ENCODE measurements at regions not wholly inside any gene's neighbourhood (a gene's known extent, or its start where the extent isn't known, plus 50 kb on each side); places are given as distances from the start of the nearest gene placed in this dataset.
"Not testable (repeated sequence)": the region's sequence is repeated elsewhere in the genome, so short reads cannot be mapped to it uniquely, and the experiment has no call there.

GRCh38 chr17:52606098-52606497 lies 447.6 kb upstream of the CA10 start:
- H3K36me3 ChIP-seq (replicated peaks in 1 of 2; ENCODE audit: insufficient read depth in 1 of 2, low read depth in 2 of 2), result no peaks in the 10 kb centered on the region
- H3K27me3 ChIP-seq, result no peaks in the 10 kb centered on the region
- no peak for DNase-seq
- H3K4me3 ChIP-seq, result no peak overlapping the region
- no peaks in the 10 kb centered on the region for H3K4me1 ChIP-seq
- 43 to 48% methylated on average over 2 of the region's 2 CpGs for WGBS, 2 donors
- H3K27ac ChIP-seq, result no peak overlapping the region
- intact Hi-C loops (cut with DNase I), result no loop called here
- ATAC-seq, result no peak
- TF ChIP-seq CTCF (IDR thresholded peaks at IDR 0.05) (no peak), POLR2A (IDR thresholded peaks at IDR 0.05) (no peak)
- H3K9me3 ChIP-seq, result no peaks in the 10 kb centered on the region

GRCh38 chr17:52604105-52604504 lies 445.6 kb upstream of the CA10 start:
- H3K4me1 ChIP-seq, result no peaks in the 10 kb centered on the region
- WGBS, 2 donors, result 44 to 55% methylated on average over 2 of the region's 2 CpGs
- no peak overlapping the region for H3K4me3 ChIP-seq
- intact Hi-C loops (cut with DNase I), result no loop called here
- no peaks in the 10 kb centered on the region for H3K36me3 ChIP-seq (replicated peaks in 1 of 2; ENCODE audit: insufficient read depth in 1 of 2, low read depth in 2 of 2)
- H3K27ac ChIP-seq, result no peak overlapping the region
- TF ChIP-seq CTCF (IDR thresholded peaks at IDR 0.05) (no peak), POLR2A (IDR thresholded peaks at IDR 0.05) (no peak)
- ATAC-seq (no peak), DNase-seq (no peak)
- no peaks in the 10 kb centered on the region for H3K9me3 ChIP-seq
- no peaks in the 10 kb centered on the region for H3K27me3 ChIP-seq

- H3K9me3 ChIP-seq; ATAC-seq; H3K4me3 ChIP-seq; H3K4me1 ChIP-seq; intact Hi-C loops (cut with DNase I); H3K27ac ChIP-seq; H3K27me3 ChIP-seq; H3K36me3 ChIP-seq (replicated peaks in 1 of 2; ENCODE audit: insufficient read depth in 1 of 2, low read depth in 2 of 2): not testable (repeated sequence)
- whole genome bisulfite sequencing, 2 donors, result 57 to 64% methylated on average over 11 of the region's 11 CpGs
- TF ChIP-seq CTCF (IDR thresholded peaks at IDR 0.05), result peak in 3 of 7 experiments; percentile 7 to 36 (median 27)
- peak in 2 of 4 donors; percentile 15 to 33 for DNase-seq
Measured at GRCh38 chr17:52597452-52598215, 439.1 kb upstream of the CA10 start.

GRCh38 chr17:52594516-52594915 lies 436.0 kb upstream of the CA10 start:
- Histone ChIP-seq H3K27ac (no peak overlapping the region), H3K27me3 (no peaks in the 10 kb centered on the region), H3K9me3 (no peaks in the 10 kb centered on the region), H3K36me3 (replicated peaks in 1 of 2; ENCODE audit: insufficient read depth in 1 of 2, low read depth in 2 of 2) (no peaks in the 10 kb centered on the region), H3K4me3 (no peak overlapping the region), H3K4me1 (no peaks in the 10 kb centered on the region)
- TF ChIP-seq POLR2A (IDR thresholded peaks at IDR 0.05) (no peak), CTCF (IDR thresholded peaks at IDR 0.05) (no peak)
- intact Hi-C loops (cut with DNase I), result no loop called here
- DNase-seq (no peak), ATAC-seq (no peak)
- WGBS, 2 donors, result 88 to 95% methylated on average over 2 of the region's 2 CpGs

GRCh38 chr17:52546990-52547389 lies 388.5 kb upstream of the CA10 start:
- Histone ChIP-seq H3K36me3 (replicated peaks in 1 of 2; ENCODE audit: insufficient read depth in 1 of 2, low read depth in 2 of 2) (no peaks in the 10 kb centered on the region), H3K4me3 (no peak overlapping the region), H3K4me1 (no peaks in the 10 kb centered on the region), H3K27me3 (no peaks in the 10 kb centered on the region), H3K27ac (no peak overlapping the region), H3K9me3 (no peaks in the 10 kb centered on the region)
- intact Hi-C loops (cut with DNase I), result no loop called here
- TF ChIP-seq POLR2A (IDR thresholded peaks at IDR 0.05), result no peak
- no peak for TF ChIP-seq CTCF (IDR thresholded peaks at IDR 0.05)
- 32 to 37% methylated on average over 1 of the region's 1 CpG for WGBS, 2 donors
- ATAC-seq (no peak), DNase-seq (no peak)
